CD4-positive, alpha-beta memory T cell (primary cell): ENCODE measurements at regions not wholly inside any gene's neighbourhood (a gene's known extent, or its start where the extent isn't known, plus 50 kb on each side); places are given as distances from the start of the nearest gene placed in this dataset.

ENCODE experiments used
- CTCF ChIA-PET: fragments of 350-600 bp; sonication (Branson Sonifier 250); formaldehyde crosslinking; loops from one replicate; lab custom pipeline; 2021; ENCODE audit warnings: inconsistent platforms; ENCODE audit not compliant: partially characterized antibody; lab: Charles Lee
- POLR2A ChIA-PET: fragments of 350-600 bp; sonication (Branson Sonifier 250); formaldehyde crosslinking; loops from one replicate; lab custom pipeline; 2021; ENCODE audit not compliant: partially characterized antibody; lab: Charles Lee
- DNase-seq, 5 donors: peaks; one replicate each; pipeline versions ENCODE4 v3.0.0 to v3.0.0-alpha.2; 2020 to 2022; ENCODE audit warnings: mixed read lengths in 1 of 5
- H3K27ac ChIP-seq: one replicate; pipeline ENCODE4 v1.7.0; 2013; ENCODE audit warnings: low read depth, low read length
- H3K27me3 ChIP-seq: 2 replicates; pipeline ENCODE4 v1.7.0; 2013; ENCODE audit warnings: mild to moderate bottlenecking, low read length, moderate library complexity; ENCODE audit not compliant: insufficient read depth
- H3K36me3 ChIP-seq: 2 replicates; pipeline ENCODE4 v1.7.0; 2013; ENCODE audit warnings: mild to moderate bottlenecking, low read length, moderate library complexity; ENCODE audit not compliant: insufficient read depth
- H3K4me1 ChIP-seq: 2 replicates; pipeline ENCODE4 v1.7.0; 2013; ENCODE audit warnings: mild to moderate bottlenecking, low read length, moderate library complexity; ENCODE audit not compliant: insufficient read depth
- H3K4me3 ChIP-seq, 2 donors: one replicate each; pipeline ENCODE4 v1.7.0; 2013; ENCODE audit warnings: low read length in 2 of 2, mild to moderate bottlenecking in 1 of 2
- H3K9me3 ChIP-seq, 2 donors: one replicate each; pipeline ENCODE4 v1.7.0; 2013; ENCODE audit warnings: low read length in 2 of 2, control low read depth in 1 of 2; ENCODE audit not compliant: control insufficient read depth in 1 of 2
- H3K27ac Mint-ChIP-seq, 7 donors: one replicate each; pipeline ENCODE4 v1.8.0; 2020 to 2021; ENCODE audit warnings: mixed read lengths in 7 of 7, mild to moderate bottlenecking in 6 of 7, inconsistent platforms in 3 of 7, moderate library complexity in 3 of 7
- H3K27me3 Mint-ChIP-seq, 2 donors: one replicate each; pipeline ENCODE4 v1.8.0; 2020 to 2021; ENCODE audit warnings: mixed read lengths in 2 of 2
- H3K36me3 Mint-ChIP-seq, 2 donors: one replicate each; pipeline ENCODE4 v1.8.0; 2020 to 2021; ENCODE audit warnings: mixed read lengths in 2 of 2, inconsistent platforms in 1 of 2, mild to moderate bottlenecking in 1 of 2
- H3K4me1 Mint-ChIP-seq, 4 donors: one replicate each; pipeline ENCODE4 v1.8.0; 2020 to 2021; ENCODE audit warnings: mixed read lengths in 4 of 4, mild to moderate bottlenecking in 1 of 4
- H3K4me3 Mint-ChIP-seq, 8 donors: one replicate each; pipeline ENCODE4 v1.8.0; 2020 to 2021; ENCODE audit warnings: mixed read lengths in 8 of 8, mild to moderate bottlenecking in 7 of 8, moderate library complexity in 6 of 8, inconsistent platforms in 3 of 8
- H3K9me3 Mint-ChIP-seq, 8 donors: one replicate each; pipeline ENCODE4 v1.8.0; 2020 to 2021; ENCODE audit warnings: mixed read lengths in 8 of 8, mild to moderate bottlenecking in 5 of 8, inconsistent platforms in 3 of 8, moderate library complexity in 1 of 8
- intact Hi-C: fragments of 100-400 bp; cut with micrococcal nuclease; formaldehyde crosslinking; loops from one replicate; pipeline ENCODE4 v1.15.1; 2023

GRCh38 chr2:129641371-129641770 lies 338.1 kb upstream of the RAB6C start:
- CTCF ChIA-PET, result no interaction called here
- H3K27ac ChIP-seq, result no peak overlapping the region
- no peak overlapping the region for H3K27ac Mint-ChIP-seq
- no peak overlapping the region for H3K4me3 Mint-ChIP-seq
- H3K27me3 ChIP-seq, result no peaks in the 10 kb centered on the region
- H3K36me3 ChIP-seq, result no peaks in the 10 kb centered on the region
- no peaks in the 10 kb centered on the region for H3K4me1 Mint-ChIP-seq
- no peak for DNase-seq
- intact Hi-C loops, result no loop called here
- no peak overlapping the region for H3K4me3 ChIP-seq
- H3K27me3 Mint-ChIP-seq, result no peaks in the 10 kb centered on the region
- POLR2A ChIA-PET, result no interaction called here
- no peaks in the 10 kb centered on the region for H3K4me1 ChIP-seq
- H3K36me3 Mint-ChIP-seq, result no peaks in the 10 kb centered on the region
- no peaks in the 10 kb centered on the region for H3K9me3 ChIP-seq
- peaks cover 0 to 2% (median 0%) of the 10 kb centered on the region in 8 donors for H3K9me3 Mint-ChIP-seq

GRCh38 chr2:129642526-129643043 lies 336.9 kb upstream of the RAB6C start:
- intact Hi-C loops, result no loop called here
- H3K36me3 Mint-ChIP-seq, result no peaks in the 10 kb centered on the region
- Histone ChIP-seq H3K27me3 (no peaks in the 10 kb centered on the region), H3K4me3 (no peak overlapping the region), H3K9me3 (no peaks in the 10 kb centered on the region), H3K27ac (no peak overlapping the region), H3K36me3 (no peaks in the 10 kb centered on the region), H3K4me1 (no peaks in the 10 kb centered on the region)
- no peaks in the 10 kb centered on the region for H3K27me3 Mint-ChIP-seq
- CTCF ChIA-PET, result no interaction called here
- no peak overlapping the region for H3K4me3 Mint-ChIP-seq
- DNase-seq, result no peak
- no peak overlapping the region for H3K27ac Mint-ChIP-seq
- POLR2A ChIA-PET, result no interaction called here
- H3K9me3 Mint-ChIP-seq, result peaks cover 0 to 5% (median 0%) of the 10 kb centered on the region in 8 donors
- no peaks in the 10 kb centered on the region for H3K4me1 Mint-ChIP-seq

GRCh38 chr2:129645335-129645734 lies 334.1 kb upstream of the RAB6C start:
- Mint-ChIP-seq H3K9me3 (peaks cover 0 to 5% (median 0%) of the 10 kb centered on the region in 8 donors), H3K27me3 (no peaks in the 10 kb centered on the region), H3K36me3 (no peaks in the 10 kb centered on the region), H3K4me3 (no peak overlapping the region), H3K27ac (no peak overlapping the region), H3K4me1 (no peaks in the 10 kb centered on the region)
- no peaks in the 10 kb centered on the region for H3K9me3 ChIP-seq
- CTCF ChIA-PET, result no interaction called here
- H3K36me3 ChIP-seq, result no peaks in the 10 kb centered on the region
- no peak for DNase-seq
- POLR2A ChIA-PET, result no interaction called here
- no peaks in the 10 kb centered on the region for H3K4me1 ChIP-seq
- intact Hi-C loops, result no loop called here
- no peaks in the 10 kb centered on the region for H3K27me3 ChIP-seq
- H3K4me3 ChIP-seq, result no peak overlapping the region
- no peak overlapping the region for H3K27ac ChIP-seq

GRCh38 chr2:129646107-129646506 lies 333.4 kb upstream of the RAB6C start:
- no peaks in the 10 kb centered on the region for H3K27me3 ChIP-seq
- Mint-ChIP-seq H3K4me3 (no peak overlapping the region), H3K9me3 (peaks cover 0 to 5% (median 0%) of the 10 kb centered on the region in 8 donors), H3K4me1 (no peaks in the 10 kb centered on the region), H3K27me3 (no peaks in the 10 kb centered on the region), H3K36me3 (no peaks in the 10 kb centered on the region), H3K27ac (no peak overlapping the region)
- ChIA-PET CTCF (no interaction called here), POLR2A (no interaction called here)
- intact Hi-C loops, result no loop called here
- H3K27ac ChIP-seq, result no peak overlapping the region
- peak in 1 of 5 donors; percentile 33 for DNase-seq
- H3K4me3 ChIP-seq, result no peak overlapping the region
- H3K9me3 ChIP-seq, result no peaks in the 10 kb centered on the region
- H3K36me3 ChIP-seq, result no peaks in the 10 kb centered on the region
- H3K4me1 ChIP-seq, result no peaks in the 10 kb centered on the region

GRCh38 chr2:129653246-129653645 lies 326.2 kb upstream of the RAB6C start:
- no peaks in the 10 kb centered on the region for H3K27me3 Mint-ChIP-seq
- no peaks in the 10 kb centered on the region for H3K9me3 Mint-ChIP-seq
- Histone ChIP-seq H3K4me3 (no peak overlapping the region), H3K4me1 (no peaks in the 10 kb centered on the region), H3K27ac (no peak overlapping the region), H3K36me3 (no peaks in the 10 kb centered on the region), H3K27me3 (no peaks in the 10 kb centered on the region), H3K9me3 (no peaks in the 10 kb centered on the region)
- no peak overlapping the region for H3K4me3 Mint-ChIP-seq
- no peaks in the 10 kb centered on the region for H3K4me1 Mint-ChIP-seq
- peak in 1 of 5 donors; percentile 27 for DNase-seq
- no peaks in the 10 kb centered on the region for H3K36me3 Mint-ChIP-seq
- ChIA-PET CTCF (no interaction called here), POLR2A (no interaction called here)
- no peak overlapping the region for H3K27ac Mint-ChIP-seq
- intact Hi-C loops, result no loop called here

- Histone ChIP-seq H3K9me3 (no peaks in the 10 kb centered on the region), H3K4me1 (no peaks in the 10 kb centered on the region), H3K4me3 (no peak overlapping the region), H3K27me3 (no peaks in the 10 kb centered on the region), H3K36me3 (no peaks in the 10 kb centered on the region), H3K27ac (no peak overlapping the region)
- intact Hi-C loops, result no loop called here
- ChIA-PET CTCF (no interaction called here), POLR2A (no interaction called here)
- DNase-seq, result no peak
- Mint-ChIP-seq H3K36me3 (no peaks in the 10 kb centered on the region), H3K27ac (no peak overlapping the region), H3K4me3 (no peak overlapping the region), H3K4me1 (no peaks in the 10 kb centered on the region), H3K27me3 (no peaks in the 10 kb centered on the region), H3K9me3 (peaks cover 0 to 5% (median 3%) of the 10 kb centered on the region in 8 donors)
These were observed 325.1 kb upstream of the RAB6C start for GRCh38 chr2:129654331-129654730.

- ChIA-PET POLR2A (no interaction called here), CTCF (no interaction called here)
- H3K4me3 Mint-ChIP-seq, result no peak overlapping the region
- H3K27ac ChIP-seq, result no peak overlapping the region
- no peak overlapping the region for H3K4me3 ChIP-seq
- H3K27me3 Mint-ChIP-seq, result peaks cover 0 to 3% of the 10 kb centered on the region in 2 donors
- intact Hi-C loops, result no loop called here
- H3K36me3 ChIP-seq, result no peaks in the 10 kb centered on the region
- DNase-seq, result no peak
- no peaks in the 10 kb centered on the region for H3K36me3 Mint-ChIP-seq
- H3K4me1 ChIP-seq, result no peaks in the 10 kb centered on the region
- no peaks in the 10 kb centered on the region for H3K27me3 ChIP-seq
- no peaks in the 10 kb centered on the region for H3K9me3 ChIP-seq
- H3K4me1 Mint-ChIP-seq, result no peaks in the 10 kb centered on the region
- H3K9me3 Mint-ChIP-seq, result peaks cover 0 to 8% (median 5%) of the 10 kb centered on the region in 8 donors
- no peak overlapping the region for H3K27ac Mint-ChIP-seq
These were observed 323.3 kb upstream of the RAB6C start for GRCh38 chr2:129656081-129656598.
